IMR-90 (cell line): ENCODE measurements at regions not wholly inside any gene's neighbourhood (a gene's known extent, or its start where the extent isn't known, plus 50 kb on each side); places are given as distances from the start of the nearest gene placed in this dataset.

Experiments
- CEBPB ChIP-seq: IDR thresholded peaks from 2 replicates; pipeline ENCODE4 v1.6.1; 2012; ENCODE audit warnings: low read depth, low read length, improper control_type of control experiment
- CHD1 ChIP-seq: IDR thresholded peaks from 2 replicates; pipeline ENCODE4 v1.6.1; 2012; ENCODE audit warnings: low read depth, low read length, improper control_type of control experiment
- FOS ChIP-seq: fragments of 150-350 bp; IDR thresholded peaks from 2 replicates; pipeline ENCODE4 v1.6.1; 2016; ENCODE audit warnings: low read depth, low read length
- MAFK ChIP-seq: IDR thresholded peaks from 2 replicates; pipeline ENCODE4 v1.6.1; 2012; ENCODE audit warnings: low read depth, low read length, improper control_type of control experiment
- MAZ ChIP-seq: IDR thresholded peaks from 2 replicates; pipeline ENCODE4 v1.6.1; 2012; ENCODE audit warnings: low read depth, mild to moderate bottlenecking, low read length, improper control_type of control experiment, moderate library complexity, borderline replicate concordance
- MXI1 ChIP-seq: IDR thresholded peaks from 2 replicates; pipeline ENCODE4 v1.6.1; 2012; ENCODE audit warnings: low read depth, mild to moderate bottlenecking, low read length, moderate library complexity, borderline replicate concordance
- NFE2L2 ChIP-seq: fragments of 150-350 bp; IDR thresholded peaks from 2 replicates; pipeline ENCODE4 v1.6.1; 2016; ENCODE audit warnings: low read depth, mild to moderate bottlenecking, low read length
- POLR2A ChIP-seq: IDR thresholded peaks from 2 replicates; pipeline ENCODE4 v1.6.1; 2012; ENCODE audit warnings: mild to moderate bottlenecking, low read depth, low read length
- RAD21 ChIP-seq: IDR thresholded peaks from 2 replicates; pipeline ENCODE4 v1.6.1; 2012; ENCODE audit warnings: low read length, improper control_type of control experiment
- RCOR1 ChIP-seq: IDR thresholded peaks from 2 replicates; pipeline ENCODE4 v1.6.1; 2012; ENCODE audit warnings: mild to moderate bottlenecking, low read length, improper control_type of control experiment; ENCODE audit not compliant: insufficient replicate concordance
- RFX5 ChIP-seq: IDR thresholded peaks from 2 replicates; pipeline ENCODE4 v1.8.0; 2012; ENCODE audit warnings: low read depth, mild to moderate bottlenecking, low read length, moderate library complexity
- SMC3 ChIP-seq: fragments of 150-350 bp; IDR thresholded peaks from 2 replicates; pipeline ENCODE4 v1.6.1; 2016; ENCODE audit warnings: low read depth, mild to moderate bottlenecking, antibody characterized with exemption, low read length, moderate library complexity
- TF ChIP-seq, protein P1 (sequence below): conservative IDR thresholded peaks from 2 replicates; pipeline ENCODE4 v1.5.1; 2012; ENCODE audit warnings: mild to moderate bottlenecking, low read depth, low read length, improper control_type of control experiment
- TF ChIP-seq, protein P2 (sequence below): fragments of 150-350 bp; IDR thresholded peaks from 2 replicates; pipeline ENCODE4 v1.6.1; 2017; ENCODE audit warnings: mild to moderate bottlenecking, antibody characterized with exemption, low read length, low read depth

DNA sequence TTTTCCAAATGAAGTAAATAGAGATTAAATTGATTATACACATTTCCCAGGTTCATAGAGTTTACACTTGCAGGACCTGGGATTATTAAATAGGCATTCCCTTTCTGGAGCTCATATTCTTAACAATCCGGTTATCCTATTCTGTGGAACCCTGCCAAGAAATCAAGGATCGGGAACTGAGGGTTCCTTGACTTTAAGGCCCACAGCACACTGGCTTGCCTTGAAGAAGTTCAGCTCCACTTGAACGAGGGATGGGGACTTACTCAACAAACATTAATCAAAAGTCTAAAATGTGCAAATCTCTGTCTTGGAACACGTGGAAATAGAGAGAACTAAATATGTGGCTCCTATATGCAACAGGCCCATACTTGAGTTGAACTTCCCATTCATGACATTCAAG, 142.3 kb upstream of the RGPD4 start:
- TF ChIP-seq POLR2A (no peak), RFX5 (no peak), CEBPB (no peak), RCOR1 (no peak), RAD21 (no peak), MXI1 (no peak), CHD1 (no peak), SMC3 (no peak), NFE2L2 (no peak), FOS (no peak), MAZ (no peak), MAFK (no peak)
- TF ChIP-seq, protein P1, sequence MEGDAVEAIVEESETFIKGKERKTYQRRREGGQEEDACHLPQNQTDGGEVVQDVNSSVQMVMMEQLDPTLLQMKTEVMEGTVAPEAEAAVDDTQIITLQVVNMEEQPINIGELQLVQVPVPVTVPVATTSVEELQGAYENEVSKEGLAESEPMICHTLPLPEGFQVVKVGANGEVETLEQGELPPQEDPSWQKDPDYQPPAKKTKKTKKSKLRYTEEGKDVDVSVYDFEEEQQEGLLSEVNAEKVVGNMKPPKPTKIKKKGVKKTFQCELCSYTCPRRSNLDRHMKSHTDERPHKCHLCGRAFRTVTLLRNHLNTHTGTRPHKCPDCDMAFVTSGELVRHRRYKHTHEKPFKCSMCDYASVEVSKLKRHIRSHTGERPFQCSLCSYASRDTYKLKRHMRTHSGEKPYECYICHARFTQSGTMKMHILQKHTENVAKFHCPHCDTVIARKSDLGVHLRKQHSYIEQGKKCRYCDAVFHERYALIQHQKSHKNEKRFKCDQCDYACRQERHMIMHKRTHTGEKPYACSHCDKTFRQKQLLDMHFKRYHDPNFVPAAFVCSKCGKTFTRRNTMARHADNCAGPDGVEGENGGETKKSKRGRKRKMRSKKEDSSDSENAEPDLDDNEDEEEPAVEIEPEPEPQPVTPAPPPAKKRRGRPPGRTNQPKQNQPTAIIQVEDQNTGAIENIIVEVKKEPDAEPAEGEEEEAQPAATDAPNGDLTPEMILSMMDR, result no peak
- TF ChIP-seq, protein P2, sequence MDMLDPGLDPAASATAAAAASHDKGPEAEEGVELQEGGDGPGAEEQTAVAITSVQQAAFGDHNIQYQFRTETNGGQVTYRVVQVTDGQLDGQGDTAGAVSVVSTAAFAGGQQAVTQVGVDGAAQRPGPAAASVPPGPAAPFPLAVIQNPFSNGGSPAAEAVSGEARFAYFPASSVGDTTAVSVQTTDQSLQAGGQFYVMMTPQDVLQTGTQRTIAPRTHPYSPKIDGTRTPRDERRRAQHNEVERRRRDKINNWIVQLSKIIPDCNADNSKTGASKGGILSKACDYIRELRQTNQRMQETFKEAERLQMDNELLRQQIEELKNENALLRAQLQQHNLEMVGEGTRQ, result no peak
